D341Med (cell line): ENCODE measurements at regions not wholly inside any gene's neighbourhood (a gene's known extent, or its start where the extent isn't known, plus 50 kb on each side); places are given as distances from the start of the nearest gene placed in this dataset.

Experiments used
- DNase-seq: peaks from one replicate; pipeline ENCODE4 v3.0.0; 2012; ENCODE audit warnings: low spot score

GRCh38 chr14:66197276-66197675 is 288.9 kb upstream of the CCDC196 start:
- DNase-seq = no peak

DNA sequence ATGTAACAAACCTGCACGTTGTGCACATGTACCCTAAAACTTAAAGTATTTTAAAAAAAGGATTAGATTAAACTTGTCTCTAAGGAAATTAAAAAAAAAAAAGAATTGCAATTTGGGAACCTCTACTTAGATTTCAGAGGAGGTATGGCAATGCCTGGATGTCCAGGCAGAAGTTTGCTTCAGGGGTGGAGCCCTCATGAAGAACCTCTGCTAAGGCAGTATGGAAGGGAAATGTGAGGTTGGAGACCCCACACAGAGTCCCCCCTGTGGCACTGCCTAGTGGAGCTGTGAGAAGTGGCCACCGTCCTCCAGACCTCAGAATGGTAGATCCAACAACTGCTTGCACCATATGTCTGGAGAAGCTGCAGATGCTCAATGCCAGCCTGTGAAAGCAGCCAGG is 279.6 kb upstream of the CCDC196 start:
- DNase-seq = no peak

- no peak for DNase-seq
These were observed 269.4 kb upstream of the CCDC196 start for GRCh38 chr14:66216763-66217162.

DNA sequence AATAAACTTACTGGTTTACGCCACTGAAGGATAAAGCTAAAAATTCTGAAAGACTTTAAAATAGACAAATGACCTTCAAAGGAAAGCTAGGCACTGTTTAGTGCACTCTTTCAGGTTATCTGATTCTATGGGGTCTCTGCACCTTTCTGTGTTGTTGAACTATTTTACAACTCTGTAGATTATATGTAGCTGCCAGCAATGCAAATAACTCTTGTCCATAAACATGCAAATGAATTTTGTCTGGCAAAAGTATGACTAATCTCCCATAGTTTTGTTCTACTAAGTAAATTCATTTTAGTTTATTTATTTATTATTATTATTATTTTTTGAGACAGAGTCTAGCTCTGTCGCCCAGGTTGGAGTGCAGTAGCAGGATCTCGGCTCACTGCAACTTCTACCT is 266.3 kb upstream of the CCDC196 start:
- no peak for DNase-seq

DNA sequence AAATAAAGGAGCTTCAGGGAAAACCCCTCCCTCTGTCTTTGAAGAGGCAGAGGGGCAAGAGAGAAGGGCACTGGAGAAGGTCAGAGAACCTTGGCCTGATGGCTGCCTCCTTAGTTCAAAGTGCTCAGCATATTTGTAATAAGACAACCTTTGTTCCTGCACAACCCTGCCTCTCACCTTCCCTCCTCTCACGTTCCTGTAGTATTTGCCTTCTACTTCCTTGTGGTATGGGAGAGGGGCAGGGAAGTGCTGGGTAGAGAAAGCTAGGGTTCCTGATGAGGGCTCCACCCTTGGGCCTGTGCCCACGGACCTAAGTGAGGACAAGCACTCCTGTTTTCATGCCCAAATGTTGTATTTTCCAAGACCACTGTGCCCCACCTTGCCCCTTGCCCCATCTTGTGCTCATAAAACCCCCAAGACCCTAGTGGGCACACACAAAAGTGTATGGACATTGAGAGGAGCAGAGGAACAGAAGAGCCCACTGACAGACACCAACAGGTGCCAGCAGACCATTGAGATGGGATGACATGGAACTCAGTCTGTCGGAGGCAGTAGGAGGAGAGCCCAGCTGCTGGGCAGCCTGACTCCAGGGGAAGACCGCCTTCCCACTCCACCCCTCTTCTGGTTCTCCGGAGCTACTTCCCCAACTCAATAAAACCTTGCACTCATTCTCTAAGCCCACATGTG is 261.5 kb upstream of the CCDC196 start:
- DNase-seq = no peak

DNA sequence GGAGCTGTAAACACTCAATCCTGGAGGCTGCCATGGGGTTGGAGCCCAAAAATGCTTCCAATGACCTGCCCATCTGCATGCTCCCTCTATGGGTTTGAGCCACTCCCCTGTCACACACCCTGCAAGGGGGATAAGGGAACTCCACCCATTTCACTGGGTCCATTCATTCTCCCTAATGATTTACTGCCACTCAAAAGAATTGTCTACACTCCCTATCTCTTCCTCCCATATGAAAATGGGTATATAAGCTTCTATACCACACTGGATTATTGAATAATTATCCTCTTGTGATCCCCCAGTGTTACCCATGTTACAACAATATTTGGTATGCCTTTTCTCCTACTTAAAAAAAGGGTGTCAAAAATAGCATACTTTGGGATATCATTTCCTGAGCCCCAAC is 260.8 kb upstream of the CCDC196 start:
- DNase-seq = no peak

GRCh38 chr14:66228267-66228970 is 257.8 kb upstream of the CCDC196 start:
- no peak for DNase-seq

DNA sequence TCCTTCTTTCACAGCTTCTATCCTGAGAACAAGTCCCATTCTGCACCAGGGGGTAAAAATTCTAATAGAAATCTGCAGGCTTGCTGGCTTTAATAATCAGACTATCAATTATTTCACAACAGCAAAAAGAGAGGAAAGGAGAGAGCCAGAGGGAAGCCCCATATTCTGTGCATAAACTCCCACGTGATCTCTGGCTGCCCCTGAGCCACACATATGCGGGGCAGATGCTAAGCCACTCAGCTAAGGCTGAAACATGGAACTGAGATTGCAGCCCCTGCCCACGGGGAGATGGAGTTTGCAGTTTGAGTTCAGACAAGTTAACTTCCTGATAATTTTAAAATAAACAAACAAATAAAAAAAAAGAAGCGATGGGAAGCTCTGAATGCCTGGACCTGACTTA is 254.4 kb upstream of the CCDC196 start:
- no peak for DNase-seq

DNA sequence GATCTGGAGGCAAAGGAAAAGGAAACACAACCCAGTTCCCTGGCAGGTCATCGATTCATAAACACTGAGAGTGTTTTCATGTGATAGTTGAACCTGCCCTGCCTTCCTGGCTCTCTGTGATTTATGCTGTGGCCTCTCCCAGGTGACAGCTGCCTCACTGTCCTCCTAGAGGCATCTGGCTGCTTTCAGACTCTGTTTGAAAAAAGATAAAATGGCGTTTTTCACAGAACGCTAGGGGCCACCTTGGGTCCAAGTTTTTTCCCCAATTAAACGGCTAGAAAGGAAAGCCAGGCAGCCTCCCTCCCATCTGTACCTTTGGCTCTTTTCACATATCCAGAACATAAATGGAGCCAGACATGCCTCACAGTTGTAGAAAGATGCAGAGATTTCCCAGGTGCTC is 252.6 kb upstream of the CCDC196 start:
- DNase-seq = no peak

DNA sequence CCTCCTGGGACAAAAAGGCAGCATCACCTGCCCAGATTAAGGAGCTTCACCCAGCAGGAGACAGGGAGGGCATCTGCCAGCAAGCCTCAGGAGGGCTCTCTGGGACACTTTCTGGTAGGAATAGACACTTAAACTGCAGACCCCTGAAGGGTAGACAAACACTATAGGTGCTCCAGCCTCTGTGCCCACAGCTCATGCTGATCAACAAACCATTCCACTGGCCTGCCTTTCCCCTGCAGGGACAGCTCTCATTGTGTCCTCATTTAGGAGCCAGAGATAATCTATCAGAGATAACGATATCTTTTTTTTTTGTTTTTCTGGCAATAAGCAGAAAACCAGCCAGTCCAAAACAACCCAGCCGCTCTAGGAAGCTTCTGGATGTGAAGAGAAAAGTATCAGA is 251.8 kb upstream of the CCDC196 start:
- DNase-seq = no peak

DNA sequence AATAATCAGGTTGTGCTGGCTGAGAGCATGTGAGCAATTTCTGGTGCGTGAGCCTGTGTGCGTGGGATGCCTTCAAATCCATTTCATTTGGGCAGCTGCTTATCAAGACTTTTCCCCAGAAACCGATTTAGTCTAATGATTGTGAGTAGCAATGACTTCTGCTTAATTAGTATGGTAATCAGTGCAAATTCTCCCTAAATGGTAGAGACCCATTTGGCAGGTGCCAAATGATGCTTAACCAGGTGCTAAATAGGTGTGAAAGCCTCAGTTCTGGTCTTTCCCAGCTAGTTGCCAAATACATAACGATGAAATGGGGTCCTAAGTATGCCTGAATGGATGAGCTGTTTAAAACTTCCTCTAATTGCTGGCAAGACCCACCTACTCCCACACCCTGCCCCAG is 248.4 kb upstream of the CCDC196 start:
- DNase-seq = no peak

GRCh38 chr14:66238969-66239368 is 247.2 kb upstream of the CCDC196 start:
- DNase-seq = no peak

DNA sequence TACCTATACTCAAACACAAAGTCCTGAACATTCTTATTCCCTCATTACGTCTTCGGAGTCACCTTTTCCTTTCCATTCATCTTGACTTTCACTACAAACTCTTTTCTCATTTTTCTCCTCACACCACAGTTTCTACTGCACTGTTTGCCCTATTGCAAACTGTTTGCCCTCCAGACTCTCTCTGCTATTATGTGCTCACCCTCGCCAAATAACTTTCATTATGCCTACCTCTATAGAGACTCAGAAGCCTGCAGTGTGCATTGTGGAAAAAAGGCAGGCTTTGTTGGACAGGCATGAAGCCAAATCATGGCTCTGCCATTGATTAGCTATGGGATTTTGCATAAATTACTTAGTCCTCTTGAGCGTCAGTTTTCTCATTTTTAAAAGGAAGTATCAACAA is 246.6 kb upstream of the CCDC196 start:
- DNase-seq = no peak

- DNase-seq = no peak
These were observed 246.1 kb upstream of the CCDC196 start for GRCh38 chr14:66240105-66240504.

- DNase-seq = no peak
These were observed 244.2 kb upstream of the CCDC196 start for GRCh38 chr14:66242001-66242400.

DNA sequence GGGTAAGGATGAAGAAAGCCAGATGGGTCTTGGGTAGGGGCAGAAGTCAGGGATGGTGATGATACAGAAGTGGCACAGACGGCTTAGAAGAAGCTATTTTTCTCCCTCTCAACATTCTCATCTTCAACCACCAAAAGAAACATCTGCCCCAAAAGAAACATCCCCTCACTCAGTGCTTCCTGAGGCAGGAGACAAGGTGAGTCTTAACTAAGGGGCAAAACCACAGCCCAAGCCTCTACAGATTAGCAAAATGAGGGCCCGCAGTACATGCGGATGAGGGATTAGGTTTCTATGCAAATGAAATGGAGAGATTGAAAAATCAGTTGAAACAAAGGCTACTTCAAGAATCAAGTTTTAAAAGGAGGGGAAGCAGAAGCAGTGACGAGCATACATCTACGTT is 241.3 kb upstream of the CCDC196 start:
- no peak for DNase-seq

DNA sequence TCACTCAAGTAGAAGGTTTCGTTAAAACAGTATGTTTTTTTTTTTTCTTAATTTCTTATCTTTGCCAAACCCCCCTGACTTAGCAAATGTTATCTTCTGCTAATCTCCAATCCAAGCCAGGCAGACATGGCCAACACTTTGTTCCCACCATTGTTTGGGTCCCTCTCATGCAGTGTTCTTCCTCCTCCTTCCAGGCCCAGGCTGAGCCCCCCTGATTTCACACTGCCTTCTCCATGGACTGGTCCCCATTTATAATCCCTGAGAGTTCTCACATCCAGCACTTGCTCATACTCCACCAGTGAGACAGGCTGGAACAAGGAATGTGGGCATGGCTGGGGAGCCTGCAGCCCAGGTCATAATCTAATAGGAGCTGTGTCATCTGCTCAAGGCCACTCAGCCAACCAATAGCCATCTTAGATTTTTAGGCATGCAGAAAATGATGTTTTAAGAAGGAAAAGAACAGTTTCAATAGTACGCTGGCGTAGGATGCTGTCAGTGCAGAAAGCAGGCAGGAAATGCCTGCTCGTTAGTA is 238.4 kb upstream of the CCDC196 start:
- no peak for DNase-seq

DNA sequence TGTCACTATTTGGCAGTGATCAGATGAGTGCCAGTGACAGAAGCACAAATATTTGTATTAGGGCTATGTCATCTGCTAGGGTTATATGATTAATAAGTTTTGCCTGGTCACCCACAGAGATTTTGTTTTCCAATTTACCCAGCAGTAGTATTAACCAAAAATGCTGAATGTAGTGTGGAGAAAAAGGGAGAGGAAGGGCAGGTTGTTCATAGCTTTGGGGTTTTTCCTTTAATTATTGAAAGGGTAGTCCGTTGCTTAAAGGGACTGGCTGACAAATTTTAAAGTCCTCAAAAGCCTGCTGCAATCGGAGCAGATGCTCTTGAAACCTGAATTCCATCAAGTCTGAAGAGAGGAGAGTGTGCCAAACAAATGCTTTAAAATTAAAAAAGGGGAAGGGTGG is 237.9 kb upstream of the CCDC196 start:
- DNase-seq = no peak

DNA sequence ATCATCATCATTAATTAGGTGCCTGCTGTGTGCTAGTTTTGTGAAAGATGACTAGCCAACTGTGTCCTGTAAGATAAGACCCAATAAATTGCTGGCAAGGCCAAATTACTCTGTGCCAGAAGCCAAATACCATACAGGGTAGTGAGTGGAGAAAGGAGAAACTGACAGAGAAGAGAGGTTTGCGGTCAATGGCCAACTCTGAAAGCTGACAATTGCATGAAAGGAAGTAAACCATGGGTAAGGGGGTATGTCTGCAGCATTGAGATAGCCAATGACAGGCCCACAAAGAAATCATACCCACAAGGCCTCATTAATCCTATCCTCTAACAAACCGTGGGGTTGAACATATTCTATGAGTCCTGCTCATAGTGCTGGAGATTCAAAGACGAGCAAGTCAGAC is 236.6 kb upstream of the CCDC196 start:
- DNase-seq = no peak

DNA sequence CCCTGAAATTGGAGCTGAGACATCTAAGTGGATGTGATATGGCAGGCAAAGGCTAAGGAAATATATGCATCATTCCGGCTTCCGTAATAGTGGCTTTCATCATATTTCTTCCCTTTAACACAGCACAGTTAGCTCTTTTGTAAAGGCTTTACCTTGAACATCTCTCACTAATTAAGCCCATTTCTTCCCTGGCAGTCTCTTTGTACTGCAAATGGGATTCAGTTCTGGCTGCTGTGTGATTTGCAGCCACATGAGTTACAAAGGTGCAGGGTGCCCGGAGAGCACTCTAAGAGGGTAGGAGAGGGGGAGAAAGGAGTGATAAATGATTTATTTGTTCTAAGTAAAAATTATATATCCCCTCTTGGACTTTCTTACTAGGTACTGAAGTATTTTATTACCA is 232.1 kb upstream of the CCDC196 start:
- DNase-seq = no peak

DNA sequence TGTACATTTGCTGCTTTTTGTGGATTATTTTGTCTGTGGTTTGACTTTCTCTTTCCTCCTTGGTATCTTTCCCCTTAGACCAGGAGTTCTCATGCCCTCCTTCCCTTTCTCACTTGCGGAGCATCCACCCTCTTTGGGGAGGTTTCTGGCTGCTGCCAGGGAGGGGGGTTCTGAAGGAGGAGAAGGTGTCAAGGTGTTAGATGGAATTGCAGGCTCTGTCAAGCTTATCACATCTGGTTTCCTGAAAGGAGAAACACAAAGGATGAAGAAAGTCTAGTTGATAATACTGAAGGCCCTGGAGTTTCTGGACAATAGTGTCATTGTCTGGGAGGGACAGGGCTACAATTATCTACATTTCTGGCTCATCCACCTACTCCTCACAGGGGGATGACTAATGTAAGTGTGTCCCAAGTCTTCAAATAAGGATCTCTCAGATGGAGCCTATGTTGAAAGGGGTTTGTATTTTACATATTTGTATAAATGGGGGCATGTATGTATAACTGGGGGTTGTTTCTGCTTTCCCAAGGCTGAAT is 217.3 kb upstream of the CCDC196 start:
- no peak for DNase-seq

DNA sequence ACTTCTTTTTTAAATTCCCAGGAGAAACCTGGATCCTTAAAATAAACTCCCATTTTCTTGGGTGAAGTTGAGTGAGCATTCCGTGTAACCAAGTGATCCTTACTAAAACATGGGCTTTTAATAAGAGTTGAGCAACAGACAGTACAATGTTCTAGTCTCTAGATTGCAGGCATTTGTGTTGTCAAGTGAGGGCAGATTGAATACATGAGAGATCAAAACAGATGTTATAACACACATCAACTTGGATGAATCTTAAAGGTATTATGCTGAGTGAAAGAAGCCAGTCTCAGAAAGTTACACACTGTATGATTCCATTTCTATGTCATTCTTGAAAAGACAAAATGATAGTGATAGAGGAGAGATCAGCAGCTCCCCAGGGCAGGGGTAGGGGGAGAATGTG is 213.9 kb upstream of the CCDC196 start:
- DNase-seq = no peak

- no peak for DNase-seq
These were observed 212.8 kb upstream of the CCDC196 start for GRCh38 chr14:66273261-66273832.
